HPDE6-E6E7 (cell line): ENCODE measurements at regions not wholly inside any gene's neighbourhood (a gene's known extent, or its start where the extent isn't known, plus 50 kb on each side); places are given as distances from the start of the nearest gene placed in this dataset.
A peak's percentile ranks its signal among the peaks of the same experiment; 100 is the strongest.

ENCODE experiments used
- DNase-seq: peaks from one replicate; pipeline ENCODE4 v3.0.0; 2011; ENCODE audit warnings: missing footprints; ENCODE audit errors: extremely low spot score

- no peak for DNase-seq
Measured at GRCh38 chr1:168631671-168632400, 55.4 kb downstream of the XCL1 start.

DNA sequence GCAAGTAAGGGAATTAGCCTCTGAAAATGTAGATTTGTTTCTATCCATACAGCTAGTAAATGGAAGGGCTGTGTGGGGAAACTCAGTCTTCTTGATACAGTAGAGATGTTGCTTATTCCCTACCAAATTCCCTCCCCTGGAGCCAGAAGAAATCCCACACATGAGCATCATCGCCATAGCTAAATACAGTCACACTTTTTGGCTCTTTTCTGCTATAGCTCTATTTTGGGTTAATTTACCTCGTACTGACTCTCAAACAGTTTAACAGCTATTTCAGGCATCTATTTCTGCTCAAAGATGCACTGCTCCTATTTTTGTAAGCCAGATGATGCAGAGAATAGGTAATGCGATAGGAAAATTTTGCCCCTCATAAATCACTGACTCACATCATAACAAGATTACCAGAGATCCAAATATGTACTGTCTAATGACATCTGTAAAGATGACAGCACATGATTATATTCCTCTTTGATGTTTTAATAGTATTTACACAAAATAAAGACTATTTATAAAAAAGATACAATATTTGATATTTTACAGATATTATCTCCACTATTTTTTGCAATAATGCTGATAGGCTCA is 58.6 kb downstream of the XCL1 start:
- DNase-seq = no peak

- no peak for DNase-seq
Measured at GRCh38 chr1:168636200-168636599, 59.8 kb downstream of the XCL1 start.

- peak; percentile 9 for DNase-seq
Measured at GRCh38 chr1:168636642-168637111, 60.3 kb downstream of the XCL1 start.

- DNase-seq = no peak
Measured at GRCh38 chr1:168637350-168637991, 61.1 kb downstream of the XCL1 start.

GRCh38 chr1:168638884-168639283 is 62.5 kb downstream of the XCL1 start:
- no peak for DNase-seq

DNA sequence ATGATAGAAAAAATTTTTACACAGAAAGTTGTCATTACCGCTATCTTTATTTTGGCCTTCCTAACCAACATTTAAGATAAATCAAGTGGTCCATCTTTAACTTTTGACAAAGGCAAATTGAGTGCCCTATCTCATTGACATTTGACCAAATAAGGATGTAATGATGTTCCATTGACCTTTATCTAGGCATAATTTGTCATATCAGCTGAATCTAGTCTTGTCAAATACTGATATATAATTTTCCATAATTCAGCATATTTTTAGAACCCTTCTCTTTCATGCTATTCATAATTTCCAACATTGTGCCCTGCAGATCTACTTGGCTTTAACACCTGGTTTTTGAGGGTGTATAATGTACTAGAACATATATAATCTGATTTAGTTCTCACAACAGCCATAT is 63.8 kb downstream of the XCL1 start:
- no peak for DNase-seq

DNA sequence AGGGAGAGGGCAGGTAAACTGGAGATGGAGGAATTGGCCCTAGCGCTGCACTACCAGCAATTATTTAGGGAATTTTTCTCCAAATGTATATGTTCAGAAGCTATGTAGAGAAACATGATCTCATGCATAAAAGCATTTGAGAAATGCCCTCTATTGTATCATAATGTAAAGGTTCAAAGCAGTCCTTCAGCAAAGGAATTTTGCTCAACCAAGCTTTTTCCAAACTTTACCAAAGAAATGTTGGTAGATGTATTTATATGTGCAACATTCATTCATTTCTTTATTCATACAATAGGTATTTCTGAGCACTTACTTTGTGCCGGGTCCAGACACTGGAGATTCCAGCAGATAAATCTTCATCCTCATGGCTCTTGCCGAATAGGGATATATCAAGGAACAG is 64.4 kb downstream of the XCL1 start:
- no peak for DNase-seq

GRCh38 chr1:168643152-168643551 is 66.7 kb downstream of the XCL1 start:
- no peak for DNase-seq
